SJCRH30 (cell line): ENCODE measurements at regions not wholly inside any gene's neighbourhood (a gene's known extent, or its start where the extent isn't known, plus 50 kb on each side); places are given as distances from the start of the nearest gene placed in this dataset.

Source experiments
- DNase-seq, 2 experiments: peaks; one replicate each; pipeline ENCODE4 v3.0.0-alpha.2; 2015 to 2020
- H3K27ac ChIP-seq: fragments of 250-450 bp; sonication (Bioruptor Pico); 2 replicates; pipeline ENCODE4 v1.5.1; 2020; ENCODE audit warnings: mild to moderate bottlenecking, moderate library complexity
- H3K27me3 ChIP-seq: fragments of 250-450 bp; sonication (Bioruptor Pico); 2 replicates; pipeline ENCODE4 v1.5.1; 2020; ENCODE audit warnings: mild to moderate bottlenecking, moderate library complexity
- H3K36me3 ChIP-seq: fragments of 250-450 bp; sonication (Bioruptor Pico); 2 replicates; pipeline ENCODE4 v1.5.1; 2020; ENCODE audit warnings: mild to moderate bottlenecking, moderate library complexity
- H3K4me1 ChIP-seq: fragments of 250-450 bp; sonication (Bioruptor Pico); 2 replicates; pipeline ENCODE4 v1.5.1; 2020; ENCODE audit warnings: mild to moderate bottlenecking, moderate library complexity
- H3K4me3 ChIP-seq: fragments of 250-450 bp; sonication (Bioruptor Pico); 2 replicates; pipeline ENCODE4 v1.5.1; 2020; ENCODE audit warnings: mild to moderate bottlenecking, moderate library complexity
- H3K9me3 ChIP-seq: fragments of 250-450 bp; sonication (Bioruptor Pico); replicated peaks from 2 replicates; pipeline ENCODE4 v1.5.1; 2020; ENCODE audit warnings: mild to moderate bottlenecking, moderate library complexity

GRCh38 chr13:39893808-39894207 is 238.3 kb downstream of the COG6 start:
- Histone ChIP-seq H3K27me3 (no peaks in the 10 kb centered on the region), H3K9me3 (no peaks in the 10 kb centered on the region), H3K36me3 (no peaks in the 10 kb centered on the region), H3K4me1 (no peaks in the 10 kb centered on the region; the same call in 1 of the 2 replicates), H3K4me3 (no peak overlapping the region), H3K27ac (no peak overlapping the region)
- no peak for DNase-seq

DNA sequence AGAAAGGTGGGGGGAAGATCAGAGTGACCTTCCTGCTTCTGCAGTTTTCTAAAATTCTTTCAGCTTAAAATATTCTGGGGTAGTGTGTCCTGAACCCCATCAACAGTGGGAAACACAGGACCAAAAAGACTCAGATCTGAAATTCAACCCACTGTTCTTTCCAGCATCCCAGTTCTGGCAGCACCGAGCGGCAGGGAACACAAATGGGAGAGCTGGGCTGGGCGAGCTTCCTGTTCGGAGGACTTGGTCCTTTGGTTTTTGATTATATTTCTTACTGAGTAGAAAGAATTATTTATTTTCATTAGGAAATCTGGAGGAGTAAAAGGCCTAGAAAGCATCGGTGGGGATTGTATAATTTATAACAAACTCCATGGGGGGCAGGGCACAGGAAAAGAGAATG is 239.1 kb downstream of the COG6 start:
- DNase-seq, result no peak
- H3K4me3 ChIP-seq, result no peak overlapping the region
- no peaks in the 10 kb centered on the region for H3K27me3 ChIP-seq
- H3K9me3 ChIP-seq, result no peaks in the 10 kb centered on the region
- H3K27ac ChIP-seq, result no peak overlapping the region
- no peaks in the 10 kb centered on the region for H3K4me1 ChIP-seq
- H3K36me3 ChIP-seq, result no peaks in the 10 kb centered on the region

- no peak overlapping the region for H3K27ac ChIP-seq
- no peak for DNase-seq
- no peak overlapping the region for H3K4me3 ChIP-seq
- no peaks in the 10 kb centered on the region for H3K36me3 ChIP-seq
- H3K9me3 ChIP-seq, result no peaks in the 10 kb centered on the region
- H3K27me3 ChIP-seq, result no peaks in the 10 kb centered on the region
- peaks cover 2% of the 10 kb centered on the region; the same call in 1 of the 2 replicates for H3K4me1 ChIP-seq
These were observed 239.8 kb downstream of the COG6 start for GRCh38 chr13:39895254-39895653.

GRCh38 chr13:39897636-39898035 is 242.2 kb downstream of the COG6 start:
- no peak for DNase-seq

DNA sequence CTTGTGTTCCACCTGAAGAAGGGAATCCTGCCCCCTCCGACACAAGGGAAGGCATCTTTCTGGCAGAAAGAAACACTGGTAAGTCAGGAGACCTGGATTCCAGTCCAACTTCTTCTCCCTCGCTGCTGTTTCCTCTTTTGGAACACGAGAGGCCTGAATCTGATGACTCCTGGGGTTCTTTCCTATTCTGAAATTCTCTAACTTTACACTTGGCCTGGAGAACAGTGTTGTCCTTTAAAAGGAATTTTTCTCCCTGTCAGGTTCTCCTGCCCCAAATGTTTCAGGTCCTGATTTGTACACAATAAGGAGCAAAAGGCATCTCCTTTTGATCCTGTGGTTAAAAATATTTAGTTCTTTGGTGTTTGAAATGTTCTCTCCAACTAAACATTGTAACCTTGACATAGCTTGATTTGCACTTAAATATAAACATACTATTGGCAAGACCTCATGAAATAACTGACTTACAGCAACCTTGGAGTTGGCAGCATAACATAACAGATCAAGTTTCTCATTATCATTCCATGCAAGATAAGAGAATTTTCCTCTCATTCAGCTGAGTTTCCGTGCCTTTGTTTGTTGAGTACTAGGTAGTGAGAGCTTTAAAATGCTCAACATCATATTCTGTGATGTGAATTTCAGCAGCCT is 244.8 kb downstream of the COG6 start:
- no peaks in the 10 kb centered on the region for H3K9me3 ChIP-seq
- no peak overlapping the region for H3K27ac ChIP-seq
- peaks cover 5% of the 10 kb centered on the region; the same call in 1 of the 2 replicates for H3K4me1 ChIP-seq
- no peak overlapping the region for H3K4me3 ChIP-seq
- no peaks in the 10 kb centered on the region for H3K36me3 ChIP-seq
- no peak for DNase-seq
- no peaks in the 10 kb centered on the region for H3K27me3 ChIP-seq

More at GRCh38 chr13:39897636-39898035, 242.2 kb downstream of the COG6 start:
- H3K36me3 ChIP-seq, result no peaks in the 10 kb centered on the region
- peaks cover 5% of the 10 kb centered on the region; the same call in 1 of the 2 replicates for H3K4me1 ChIP-seq
- H3K27ac ChIP-seq, result no peak overlapping the region
- H3K27me3 ChIP-seq, result no peaks in the 10 kb centered on the region
- no peak overlapping the region for H3K4me3 ChIP-seq
- no peaks in the 10 kb centered on the region for H3K9me3 ChIP-seq

- Histone ChIP-seq H3K27ac (no peak overlapping the region), H3K9me3 (no peaks in the 10 kb centered on the region; the same call in 1 of the 2 replicates), H3K36me3 (no peaks in the 10 kb centered on the region), H3K4me3 (no peak overlapping the region), H3K4me1 (peaks cover 5% of the 10 kb centered on the region; the same call in 1 of the 2 replicates), H3K27me3 (no peaks in the 10 kb centered on the region)
- no peak for DNase-seq
These were observed 249.5 kb downstream of the COG6 start for GRCh38 chr13:39904959-39905358.

DNA sequence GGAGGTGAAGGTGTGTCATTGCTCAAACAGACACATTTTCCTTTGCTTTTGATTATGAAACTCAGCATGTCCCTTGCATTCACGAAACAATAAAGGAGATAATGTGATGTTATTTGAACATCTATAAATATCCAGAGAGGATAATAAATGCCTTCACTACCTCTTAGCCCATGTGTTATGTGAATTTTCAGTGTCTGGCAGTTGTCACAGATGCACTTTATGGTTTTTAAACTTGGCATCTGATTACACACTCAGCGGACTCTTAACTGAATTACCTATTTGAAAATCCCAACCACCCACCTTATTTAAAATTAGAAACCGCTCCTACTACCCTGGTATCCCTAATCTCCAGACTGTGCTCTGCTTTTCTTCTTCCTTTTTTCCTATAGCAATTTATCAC is 254.2 kb downstream of the COG6 start:
- H3K9me3 ChIP-seq, result no peaks in the 10 kb centered on the region; the same call in 1 of the 2 replicates
- no peak overlapping the region for H3K27ac ChIP-seq
- H3K4me3 ChIP-seq, result no peak overlapping the region
- H3K4me1 ChIP-seq, result no peaks in the 10 kb centered on the region; the same call in 1 of the 2 replicates
- no peaks in the 10 kb centered on the region for H3K36me3 ChIP-seq
- H3K27me3 ChIP-seq, result no peaks in the 10 kb centered on the region
- no peak for DNase-seq

- no peaks in the 10 kb centered on the region; the same call in 1 of the 2 replicates for H3K9me3 ChIP-seq
- no peak for DNase-seq
- no peak overlapping the region for H3K27ac ChIP-seq
- H3K4me3 ChIP-seq, result no peak overlapping the region
- H3K4me1 ChIP-seq, result no peaks in the 10 kb centered on the region; the same call in 1 of the 2 replicates
- no peaks in the 10 kb centered on the region for H3K27me3 ChIP-seq
- H3K36me3 ChIP-seq, result no peaks in the 10 kb centered on the region
These were observed 254.6 kb downstream of the COG6 start for GRCh38 chr13:39910041-39910440.

GRCh38 chr13:39910833-39911232 is 255.4 kb downstream of the COG6 start:
- Histone ChIP-seq H3K27me3 (no peaks in the 10 kb centered on the region), H3K36me3 (no peaks in the 10 kb centered on the region), H3K4me1 (no peaks in the 10 kb centered on the region; the same call in 1 of the 2 replicates), H3K27ac (no peak overlapping the region), H3K4me3 (no peak overlapping the region), H3K9me3 (no peaks in the 10 kb centered on the region; the same call in 1 of the 2 replicates)
- no peak for DNase-seq

- Histone ChIP-seq H3K4me3 (no peak overlapping the region), H3K27me3 (no peaks in the 10 kb centered on the region), H3K27ac (no peak overlapping the region), H3K9me3 (0 out of 2 replicates have a peak, but pooled peaks cover 3% of the 10 kb centered on the region), H3K36me3 (no peaks in the 10 kb centered on the region), H3K4me1 (no peaks in the 10 kb centered on the region; the same call in 1 of the 2 replicates)
- DNase-seq, result no peak
These were observed 257.9 kb downstream of the COG6 start for GRCh38 chr13:39913339-39913738.

DNA sequence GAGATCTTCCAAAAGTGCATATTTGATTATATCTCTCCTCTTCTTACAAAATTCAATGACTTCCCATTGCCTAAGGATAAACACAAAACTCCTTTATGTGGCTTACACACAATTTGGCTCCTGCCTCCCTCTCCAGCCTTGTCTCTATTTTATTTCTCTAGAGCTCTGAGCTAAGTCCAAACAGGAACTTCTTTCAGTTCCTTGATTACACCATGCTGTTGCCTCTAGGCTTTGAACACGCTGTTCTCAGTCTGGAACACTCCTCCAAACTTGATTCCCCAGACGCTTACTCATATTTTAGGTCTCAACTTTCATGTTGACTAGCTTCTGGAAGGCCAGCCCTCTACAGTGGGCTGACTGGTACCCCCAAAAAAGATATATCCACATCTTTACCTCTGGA is 258.5 kb downstream of the COG6 start:
- Histone ChIP-seq H3K36me3 (no peaks in the 10 kb centered on the region), H3K4me1 (no peaks in the 10 kb centered on the region; the same call in 1 of the 2 replicates), H3K27ac (no peak overlapping the region), H3K27me3 (no peaks in the 10 kb centered on the region), H3K9me3 (0 out of 2 replicates have a peak, but pooled peaks cover 3% of the 10 kb centered on the region), H3K4me3 (no peak overlapping the region)
- DNase-seq, result no peak

DNA sequence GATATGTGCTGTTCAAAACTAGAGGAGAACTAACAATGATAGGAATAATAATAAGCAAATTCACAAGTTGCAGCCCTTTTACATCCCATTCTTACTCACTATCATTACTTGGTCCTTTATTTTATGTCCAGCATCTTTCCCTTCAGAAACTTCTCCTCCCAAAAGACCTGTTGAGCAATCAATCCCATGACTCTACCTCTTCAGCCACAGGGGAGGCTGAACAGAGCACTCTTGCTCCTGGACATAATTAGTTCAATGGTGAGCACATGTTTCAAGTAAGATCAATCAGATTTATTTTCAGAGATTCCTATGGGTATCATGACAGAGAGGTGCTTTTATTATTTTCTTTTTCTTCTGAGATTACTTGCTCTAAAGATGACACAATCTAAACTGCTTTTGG is 260.0 kb downstream of the COG6 start:
- Histone ChIP-seq H3K27me3 (no peaks in the 10 kb centered on the region), H3K27ac (no peak overlapping the region), H3K9me3 (0 out of 2 replicates have a peak, but pooled peaks cover 3% of the 10 kb centered on the region), H3K4me1 (no peaks in the 10 kb centered on the region; the same call in 1 of the 2 replicates), H3K36me3 (no peaks in the 10 kb centered on the region), H3K4me3 (no peak overlapping the region)
- DNase-seq, result no peak

DNA sequence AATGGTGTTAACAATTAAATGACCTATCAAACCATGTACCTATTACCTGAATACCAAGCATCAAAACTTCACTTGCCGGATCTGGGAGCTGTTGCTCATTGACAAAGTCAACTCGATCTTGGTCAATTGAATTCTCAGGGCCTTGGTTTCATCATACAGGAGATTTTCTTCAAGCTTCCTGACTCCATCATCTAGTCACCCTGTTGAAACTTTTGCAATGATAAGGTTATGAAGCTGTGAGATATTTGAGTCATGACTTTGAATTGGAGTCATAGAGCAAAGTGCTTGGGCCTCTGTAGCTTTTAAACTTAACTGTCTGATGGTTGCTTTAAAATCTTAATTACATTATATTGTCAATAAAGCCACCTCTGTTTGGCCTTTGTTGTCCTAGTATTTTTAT is 260.9 kb downstream of the COG6 start:
- no peak for DNase-seq
- Histone ChIP-seq H3K4me1 (no peaks in the 10 kb centered on the region), H3K27ac (no peak overlapping the region), H3K36me3 (no peaks in the 10 kb centered on the region), H3K4me3 (no peak overlapping the region), H3K27me3 (no peaks in the 10 kb centered on the region), H3K9me3 (0 out of 2 replicates have a peak, but pooled peaks cover 3% of the 10 kb centered on the region)

- Histone ChIP-seq H3K27me3 (no peaks in the 10 kb centered on the region), H3K9me3 (0 out of 2 replicates have a peak, but pooled peaks cover 3% of the 10 kb centered on the region), H3K4me3 (no peak overlapping the region), H3K27ac (no peak overlapping the region), H3K36me3 (no peaks in the 10 kb centered on the region), H3K4me1 (no peaks in the 10 kb centered on the region)
- no peak for DNase-seq
These were observed 263.3 kb downstream of the COG6 start for GRCh38 chr13:39918620-39919236.

- no peak for DNase-seq
- Histone ChIP-seq H3K27ac (no peak overlapping the region), H3K9me3 (peaks cover 7% of the 10 kb centered on the region; the same call in 1 of the 2 replicates), H3K27me3 (no peaks in the 10 kb centered on the region), H3K4me3 (no peak overlapping the region), H3K36me3 (no peaks in the 10 kb centered on the region), H3K4me1 (no peaks in the 10 kb centered on the region)
These were observed 265.2 kb downstream of the COG6 start for GRCh38 chr13:39920613-39921012.
